DMS114 treated with DMSO at 0.1 percent for 48 hours (cell line): ENCODE measurements at regions not wholly inside any gene's neighbourhood (a gene's known extent, or its start where the extent isn't known, plus 50 kb on each side); places are given as distances from the start of the nearest gene placed in this dataset.
"Not testable (repeated sequence)": the region's sequence is repeated elsewhere in the genome, so short reads cannot be mapped to it uniquely, and the experiment has no call there.

Experiments
- DNase-seq: peaks from one replicate; lab custom pipeline; 2025; ENCODE audit not compliant: unreplicated experiment; lab: John Stamatoyannopoulos, UW

DNA sequence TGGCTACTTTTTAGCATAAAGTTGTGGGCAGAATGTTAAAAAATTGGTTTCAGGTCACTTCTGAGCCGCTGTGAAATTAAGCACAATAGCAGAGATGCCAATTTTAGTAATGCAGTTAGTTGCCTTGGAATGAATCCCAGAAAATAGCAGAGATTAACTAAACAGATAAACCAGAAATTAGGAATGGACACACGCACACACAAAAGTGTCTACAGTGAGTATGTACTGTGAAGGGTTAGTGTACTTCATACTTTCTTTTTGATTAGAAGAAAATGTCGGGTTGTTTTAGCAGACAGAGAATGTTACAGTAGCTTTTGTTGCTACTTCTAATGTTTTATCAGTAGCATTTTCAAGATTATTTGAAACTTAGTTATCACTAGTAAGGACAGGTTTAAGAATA lies 106.7 kb downstream of the LEPR start:
- DNase-seq: no peak

DNA sequence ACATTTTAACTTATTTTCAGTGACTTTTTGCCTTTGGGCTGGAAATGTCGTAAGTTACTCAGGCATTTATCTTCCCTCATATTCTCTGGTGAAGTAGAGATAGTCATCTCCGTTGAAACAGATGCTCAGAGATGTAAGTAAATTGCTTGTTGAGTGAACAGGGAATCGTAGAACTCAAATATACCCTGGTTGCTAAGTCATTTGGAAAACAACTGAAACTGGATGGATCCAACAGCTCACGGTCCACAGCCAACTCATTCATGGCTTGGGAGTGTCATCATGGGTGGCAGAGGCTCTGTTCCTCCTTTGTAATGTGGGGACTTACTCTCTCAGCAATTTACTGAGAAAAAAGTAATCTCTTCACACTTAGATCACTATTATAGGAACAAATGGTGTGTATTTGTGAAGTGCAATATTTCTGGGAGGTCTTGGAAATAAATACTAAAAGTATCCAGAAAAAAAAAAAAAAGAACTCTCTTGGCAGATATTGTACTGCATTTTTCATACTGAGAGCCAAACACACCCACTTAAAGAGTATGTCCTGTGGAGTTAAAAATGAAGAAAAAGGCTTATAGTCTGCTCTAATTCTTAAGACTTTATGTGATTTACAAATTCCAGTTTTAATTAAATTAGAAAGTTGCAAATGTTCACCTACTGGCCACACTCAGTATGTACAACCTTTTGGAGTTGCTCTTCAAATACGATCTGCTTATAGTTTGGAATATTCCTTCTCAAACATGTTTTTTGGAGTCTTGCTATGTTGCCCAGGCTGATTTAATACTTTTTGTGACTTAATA lies 107.4 kb downstream of the LEPR start:
- no peak for DNase-seq

DNA sequence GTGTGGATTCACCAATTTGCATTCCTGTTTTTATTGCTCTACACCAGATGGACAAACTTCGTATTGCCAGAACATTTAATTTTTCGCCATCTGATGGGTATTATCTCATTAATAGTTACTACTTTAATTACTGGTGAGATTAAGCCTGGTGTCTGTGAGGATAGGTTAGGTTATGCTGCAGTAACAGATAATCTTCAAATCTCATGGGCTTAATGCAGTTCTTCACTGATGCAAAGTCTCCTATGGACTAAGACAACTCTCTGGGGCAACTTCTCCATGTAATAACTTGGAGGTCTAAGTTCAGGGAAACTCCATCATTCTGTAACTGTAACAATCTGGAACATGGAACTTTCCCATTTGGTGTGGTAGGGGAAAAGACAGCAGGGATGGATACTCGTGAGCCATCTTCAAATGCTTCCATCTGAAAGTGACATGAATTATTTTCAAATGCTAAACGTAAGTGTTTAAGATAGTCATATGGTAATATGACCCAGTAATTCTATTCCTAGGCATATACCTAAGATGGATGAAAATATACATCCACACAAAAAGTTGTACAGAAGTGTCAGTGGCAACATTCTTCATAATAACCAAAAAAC lies 111.6 kb downstream of the LEPR start:
- DNase-seq: no peak

DNA sequence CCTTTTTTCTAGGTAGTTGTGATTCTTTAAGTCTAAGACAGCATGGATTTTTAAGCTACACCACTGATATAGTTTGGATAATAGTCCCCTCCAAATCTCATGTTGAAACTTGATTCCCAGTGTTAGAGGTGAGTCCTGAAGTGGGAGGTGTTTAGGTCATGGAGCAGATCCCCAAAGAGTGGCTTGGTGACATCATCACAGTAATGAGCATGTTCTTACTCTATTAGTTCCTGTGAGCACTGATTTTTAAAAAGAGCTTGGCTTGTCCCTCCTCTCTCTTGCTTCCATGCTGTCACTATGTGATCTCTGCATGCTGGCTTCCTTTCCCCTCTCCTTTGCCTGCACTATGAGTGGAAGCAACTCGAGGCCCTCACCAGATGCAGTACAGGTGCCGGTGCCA lies 115.5 kb downstream of the LEPR start:
- no peak for DNase-seq

DNA sequence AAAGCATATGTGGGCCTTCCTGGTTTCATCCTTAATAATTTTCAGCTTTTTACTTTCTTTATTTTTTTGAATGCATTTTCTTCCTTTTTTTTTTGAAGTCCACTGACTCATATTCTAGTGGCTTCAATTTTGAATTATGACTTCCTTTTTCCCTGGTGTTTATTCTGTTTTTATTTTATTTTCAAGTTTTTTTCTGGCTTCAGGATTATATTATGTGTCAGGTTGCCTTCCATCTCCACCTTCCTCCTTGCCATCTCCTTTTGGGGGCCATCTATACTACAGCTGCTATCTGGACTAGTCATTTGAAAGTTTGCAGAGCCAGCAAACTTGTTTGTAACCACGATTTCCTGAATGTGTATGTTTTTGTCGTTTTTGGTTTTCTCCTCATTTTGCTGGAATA lies 117.6 kb downstream of the LEPR start:
- no peak for DNase-seq

DNA sequence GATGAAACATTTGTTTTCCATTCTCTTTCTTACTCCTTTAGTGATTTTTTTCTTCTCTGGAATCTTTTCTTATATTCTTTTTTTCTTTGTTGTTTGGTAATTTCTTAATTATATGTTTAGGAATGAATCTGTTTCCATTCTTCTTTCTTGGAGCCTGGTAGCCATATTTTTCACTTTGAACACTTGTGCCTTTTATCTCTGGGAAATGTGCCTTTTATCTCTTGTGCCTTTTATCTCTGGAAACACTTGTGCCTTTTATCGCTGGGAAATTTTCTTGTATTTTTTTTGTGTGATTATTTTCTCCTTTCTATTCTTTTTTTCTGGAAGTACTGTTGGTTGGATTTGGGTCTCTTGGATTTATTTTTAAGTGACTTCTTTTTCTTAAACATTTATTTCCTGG lies 118.2 kb downstream of the LEPR start:
- no peak for DNase-seq

DNA sequence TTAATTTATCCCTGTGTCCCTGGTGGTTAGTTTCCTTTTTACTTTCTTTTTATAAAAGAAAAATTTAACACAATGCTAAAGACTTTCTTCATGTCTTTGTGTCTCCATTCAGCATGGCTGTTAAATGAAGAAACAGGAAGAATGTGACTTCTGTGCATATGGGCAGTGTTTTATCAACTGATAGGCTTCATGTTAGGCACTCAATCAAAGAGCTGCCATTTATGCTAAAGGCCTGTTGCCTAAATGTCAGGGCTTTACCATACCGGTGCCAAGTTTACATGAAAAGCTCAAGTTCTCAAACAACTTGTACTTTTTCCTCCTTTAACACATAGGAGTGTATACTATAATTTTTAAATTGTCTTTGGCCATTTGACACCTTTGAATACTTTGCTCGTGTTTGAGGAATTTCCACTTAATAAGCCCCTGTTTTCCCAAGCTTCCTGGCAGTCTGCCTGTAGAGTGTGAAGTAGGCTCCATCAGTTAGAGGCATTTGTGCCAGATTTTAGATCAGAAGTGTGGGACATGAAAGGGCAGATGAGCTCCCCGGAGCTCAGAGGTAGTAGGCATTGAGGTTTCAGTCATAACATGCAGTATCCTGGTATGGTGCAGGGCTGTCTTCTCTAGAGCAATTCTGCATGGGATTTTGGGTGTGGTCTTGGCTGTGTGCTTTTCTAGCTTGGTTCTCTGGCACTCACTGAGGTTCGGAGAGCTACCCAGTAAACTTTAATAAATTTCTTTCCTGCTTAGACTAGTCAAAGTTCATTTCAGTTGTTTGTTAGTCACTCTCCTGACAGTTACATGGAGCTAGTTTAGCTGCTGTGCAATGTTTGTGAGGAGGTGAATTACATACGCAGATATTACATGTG lies 119.0 kb downstream of the LEPR start:
- DNase-seq: no peak

DNA sequence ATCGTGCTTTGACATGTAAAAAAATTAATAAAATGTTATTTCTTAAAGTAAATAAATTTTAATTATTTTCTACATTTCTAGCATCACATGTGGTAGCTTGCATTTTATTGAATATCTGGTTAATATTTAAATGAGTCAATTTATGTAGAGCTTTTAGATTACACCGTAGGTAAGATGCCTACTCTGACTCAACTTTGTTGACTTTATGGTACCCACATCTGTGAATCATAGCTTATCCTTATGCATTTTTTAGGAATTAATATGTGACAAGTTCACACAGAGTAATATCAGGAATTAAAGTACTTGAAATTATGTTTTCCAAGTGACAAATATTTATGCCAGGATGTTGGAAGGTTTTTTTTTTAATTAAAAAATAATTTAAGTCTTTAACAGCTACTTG lies 120.7 kb downstream of the LEPR start:
- no peak for DNase-seq

DNA sequence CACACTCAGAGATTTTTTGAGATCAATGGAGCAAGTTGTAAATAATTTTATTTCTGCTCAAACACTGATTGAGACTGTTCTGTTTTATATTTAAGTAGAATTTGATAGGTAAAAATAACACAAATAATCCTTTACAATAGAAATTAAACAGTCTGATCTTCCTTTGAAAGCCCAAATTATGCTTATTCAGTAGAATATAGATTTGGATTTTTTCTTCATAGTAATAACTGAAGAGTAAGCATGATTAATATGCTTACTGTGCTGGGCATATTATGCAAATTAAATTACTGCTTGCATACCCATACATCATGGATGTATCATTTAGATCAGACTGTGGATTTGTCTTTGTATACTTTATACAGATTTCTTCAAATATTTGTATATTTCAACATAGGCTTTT lies 121.4 kb downstream of the LEPR start:
- no peak for DNase-seq

DNA sequence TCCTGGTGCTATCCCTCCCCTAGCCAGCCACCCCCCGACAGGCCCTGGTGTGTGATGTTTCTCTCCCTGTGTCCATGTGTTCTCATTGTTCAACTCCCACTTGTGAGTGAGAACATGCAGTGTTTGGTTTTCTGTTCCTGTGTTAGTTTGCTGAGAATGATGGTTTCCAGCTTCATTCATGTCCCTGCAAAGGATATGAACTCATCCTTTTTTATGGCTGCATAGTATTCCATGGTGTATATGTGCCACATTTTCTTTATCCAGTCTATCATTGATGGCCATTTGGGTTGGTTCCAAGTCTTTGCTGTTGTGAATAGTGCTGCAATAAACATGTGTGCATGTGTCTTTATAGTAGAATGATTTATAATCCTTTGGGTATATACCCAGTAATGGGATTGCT lies 122.1 kb downstream of the LEPR start:
- not testable (repeated sequence) for DNase-seq

DNA sequence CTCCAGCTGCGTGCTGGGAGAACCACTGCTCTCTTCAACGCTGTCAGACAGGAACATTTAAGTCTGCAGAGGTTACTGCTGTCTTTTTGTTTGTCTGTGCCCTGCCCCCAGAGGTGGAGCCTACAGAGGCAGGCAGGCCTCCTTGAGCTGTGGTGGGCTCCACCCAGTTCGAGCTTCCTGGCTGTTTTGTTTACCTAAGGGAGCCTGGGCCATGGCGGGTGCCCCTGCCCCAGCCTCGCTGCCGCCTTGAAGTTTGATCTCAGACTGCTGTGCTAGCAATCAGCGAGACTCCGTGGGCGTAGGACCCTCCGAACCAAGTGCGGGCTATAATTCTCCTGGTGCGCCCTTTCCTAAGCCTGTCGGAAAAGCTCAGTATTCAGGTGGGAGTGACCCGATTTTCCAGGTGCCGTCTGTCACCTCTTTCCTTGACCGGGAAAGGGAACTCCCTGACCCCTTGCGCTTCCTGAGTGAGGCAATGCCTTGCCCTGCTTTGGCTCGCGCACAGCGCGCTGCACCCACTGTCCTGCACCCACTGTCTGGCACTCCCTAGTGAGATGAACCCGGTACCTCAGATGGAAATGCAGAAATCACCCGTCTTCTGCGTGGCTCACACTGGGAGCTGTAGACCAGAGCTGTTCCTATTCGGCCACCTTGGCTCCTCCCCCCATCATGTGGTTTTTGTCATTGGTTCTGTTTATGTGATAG lies 130.0 kb downstream of the LEPR start:
- not testable (repeated sequence) for DNase-seq

DNA sequence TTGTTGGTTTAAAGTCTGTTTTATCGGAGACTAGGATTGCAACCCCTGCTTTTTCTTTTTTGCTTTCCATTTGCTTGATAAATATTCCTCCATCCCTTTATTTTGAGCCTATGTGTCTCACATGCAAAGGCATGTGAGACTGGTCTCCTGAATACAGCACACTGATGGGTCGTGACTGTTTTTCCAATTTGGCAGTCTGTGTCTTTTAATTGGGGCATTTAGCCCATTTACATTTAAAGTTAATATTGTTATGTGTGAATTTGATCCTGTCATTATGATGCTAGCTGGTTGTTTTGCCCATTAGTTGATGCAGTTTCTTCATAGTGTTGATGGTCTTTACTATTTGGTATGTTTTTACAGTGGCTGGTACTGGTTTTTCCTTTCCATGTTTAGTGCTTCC lies 132.0 kb downstream of the LEPR start:
- DNase-seq: not testable (repeated sequence)

DNA sequence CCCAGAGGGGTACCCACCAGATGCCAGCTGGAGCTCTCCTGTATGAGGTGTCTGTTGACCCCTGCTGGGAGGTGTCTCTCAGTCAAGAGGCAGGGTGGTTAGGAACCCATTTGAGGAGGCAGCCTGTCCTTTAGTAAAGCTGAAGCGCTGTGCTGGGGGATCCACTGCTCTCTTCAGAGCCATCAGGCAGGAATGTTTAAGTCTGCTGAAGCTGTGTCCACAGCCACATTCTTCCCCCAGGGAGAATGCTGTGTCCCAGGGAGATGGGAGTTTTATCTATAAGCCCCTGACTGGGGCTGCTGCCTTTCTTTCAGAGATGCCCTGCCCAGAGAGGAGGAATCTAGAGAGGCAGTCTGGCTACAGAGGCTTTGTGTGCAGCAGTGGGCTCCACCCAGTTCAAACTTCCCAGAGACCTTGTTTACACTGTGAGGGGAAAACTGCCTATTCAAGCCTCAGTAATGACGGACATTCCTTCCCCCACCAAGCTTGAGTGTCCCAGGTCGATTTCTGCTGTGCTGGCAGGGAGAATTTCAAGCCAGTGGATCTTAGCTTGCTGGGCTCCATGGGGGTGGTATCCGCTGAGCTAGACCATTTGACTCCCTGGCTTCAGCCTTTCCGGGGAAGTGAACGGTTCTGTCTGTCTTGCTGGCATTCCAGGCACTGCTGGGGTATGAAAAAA lies 133.8 kb downstream of the LEPR start:
- DNase-seq: not testable (repeated sequence)

DNA sequence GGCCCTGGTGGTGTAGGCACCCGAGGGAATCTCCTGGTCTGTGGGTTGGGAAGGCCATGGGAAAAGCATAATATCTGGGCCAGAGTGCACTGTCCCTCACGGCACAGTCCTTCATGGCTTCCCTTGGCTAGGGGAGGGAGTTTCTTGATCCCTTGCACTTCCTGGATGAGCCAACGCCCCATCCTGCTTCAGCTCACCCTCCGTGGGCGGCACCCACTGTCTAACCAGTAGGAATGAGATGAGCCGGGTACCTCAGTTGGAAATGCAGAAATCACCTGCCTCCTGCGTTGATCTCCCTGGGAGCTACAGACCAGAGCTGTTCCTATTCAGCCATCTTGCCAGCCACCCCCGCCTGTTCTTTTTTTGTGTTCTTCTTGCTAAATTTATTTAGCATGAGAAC lies 134.4 kb downstream of the LEPR start:
- no peak for DNase-seq

DNA sequence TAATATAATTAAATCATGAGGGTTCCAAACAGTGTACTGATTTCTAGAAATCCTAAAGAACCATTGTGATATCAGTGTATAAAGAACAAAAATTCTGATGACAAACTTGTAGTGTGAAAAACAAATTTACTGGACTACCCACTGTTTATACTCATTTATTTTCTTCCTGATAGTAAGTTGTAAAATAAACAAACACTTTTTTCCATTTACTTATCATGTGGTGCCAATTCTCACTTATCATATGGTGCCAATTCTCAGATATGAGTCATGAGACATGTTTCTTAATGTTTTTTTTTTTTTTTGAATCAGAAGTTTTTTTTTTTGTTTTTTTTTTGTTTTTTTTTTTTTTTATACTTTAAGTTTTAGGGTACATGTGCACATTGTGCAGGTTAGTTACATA lies 137.7 kb downstream of the LEPR start:
- DNase-seq: no peak

DNA sequence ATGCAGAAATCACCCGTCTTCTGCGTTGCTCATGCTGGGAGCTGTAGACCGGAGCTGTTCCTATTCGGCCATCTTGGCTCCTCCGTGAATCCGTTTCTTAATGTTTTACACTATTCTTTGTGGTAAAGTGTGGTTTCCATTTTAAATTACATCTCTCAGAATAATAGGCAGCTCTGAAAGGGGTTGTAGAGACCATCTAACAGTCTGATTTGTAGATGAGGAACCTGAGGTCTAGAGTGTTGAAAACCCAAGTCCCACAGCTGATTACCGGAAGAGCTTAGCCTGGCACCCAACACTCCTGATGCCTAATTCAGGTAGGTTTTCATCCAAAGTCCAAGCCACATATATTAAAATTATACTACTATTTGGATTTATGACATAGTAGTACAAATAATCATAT lies 144.0 kb downstream of the LEPR start:
- peak; percentile 25 for DNase-seq

DNA sequence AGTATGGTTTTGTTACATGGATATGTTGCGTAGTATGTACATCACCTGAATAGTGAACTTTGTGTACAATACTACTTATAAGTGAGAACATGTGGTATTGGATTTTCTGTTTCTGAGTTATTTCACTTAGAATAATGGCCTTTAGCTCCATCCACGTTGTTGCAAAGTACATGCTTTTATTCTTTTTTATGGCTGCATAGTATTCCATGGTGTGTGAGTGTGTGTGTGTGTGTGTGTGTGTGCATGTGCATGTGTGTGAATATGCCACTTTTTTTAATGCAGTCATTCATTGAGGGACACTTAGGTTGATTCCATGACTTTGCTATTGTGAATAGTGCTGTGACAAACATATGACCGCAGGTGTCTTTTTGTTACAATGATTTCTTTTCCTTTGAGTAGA lies 147.8 kb downstream of the LEPR start:
- DNase-seq: no peak

DNA sequence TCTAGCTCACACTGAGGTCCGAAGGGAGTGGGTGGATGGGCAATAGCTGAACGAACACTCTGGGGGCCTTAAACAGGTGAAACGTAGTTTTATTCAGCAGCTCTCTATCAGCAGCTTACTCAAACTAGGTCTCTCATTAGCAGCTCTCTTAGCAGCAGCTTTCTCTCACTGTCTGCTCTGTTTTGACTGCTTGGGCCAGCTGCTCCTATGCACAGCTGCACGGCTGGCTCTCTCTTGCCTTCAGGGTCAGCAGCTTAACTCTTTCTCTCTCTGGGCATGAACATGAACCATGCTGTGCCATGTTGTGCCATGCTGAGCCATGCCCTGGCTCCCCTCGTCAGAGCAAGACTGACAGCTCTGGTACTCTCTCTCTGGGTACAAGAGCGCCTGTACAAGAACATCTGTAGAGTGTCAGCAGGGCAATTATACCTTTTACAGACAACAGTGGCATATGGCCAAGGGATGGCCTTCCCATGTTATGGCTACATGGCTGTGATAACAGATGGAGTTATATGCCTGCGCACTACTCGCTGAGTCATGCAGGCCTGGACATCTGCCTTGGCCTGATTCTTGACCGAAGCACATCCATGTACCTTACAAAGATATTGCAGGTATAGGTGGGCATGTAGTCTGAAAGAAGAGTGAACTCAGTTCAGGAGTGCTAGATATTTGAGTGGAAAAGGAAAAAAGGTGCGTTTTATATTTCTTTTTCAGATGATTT lies 152.4 kb downstream of the LEPR start:
- no peak for DNase-seq

DNA sequence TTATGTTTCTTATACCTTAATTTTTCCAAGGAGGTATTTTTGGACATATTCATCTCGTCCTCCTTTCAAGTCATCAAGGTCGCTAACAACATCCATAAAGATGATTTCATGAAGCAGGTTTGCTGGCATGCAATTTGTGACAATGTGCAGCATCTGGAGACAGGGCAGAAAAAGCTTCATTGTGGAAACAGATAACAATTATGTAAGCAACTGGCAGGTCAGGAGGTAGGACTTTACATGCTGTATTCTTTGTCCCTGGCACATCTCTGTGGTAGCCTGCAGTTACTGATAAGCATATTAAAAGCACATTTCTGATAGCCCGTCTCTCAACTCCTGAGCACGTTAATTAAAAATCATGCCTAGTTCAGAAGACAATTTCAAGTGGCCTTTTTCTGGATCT lies 156.8 kb downstream of the LEPR start:
- DNase-seq: no peak

DNA sequence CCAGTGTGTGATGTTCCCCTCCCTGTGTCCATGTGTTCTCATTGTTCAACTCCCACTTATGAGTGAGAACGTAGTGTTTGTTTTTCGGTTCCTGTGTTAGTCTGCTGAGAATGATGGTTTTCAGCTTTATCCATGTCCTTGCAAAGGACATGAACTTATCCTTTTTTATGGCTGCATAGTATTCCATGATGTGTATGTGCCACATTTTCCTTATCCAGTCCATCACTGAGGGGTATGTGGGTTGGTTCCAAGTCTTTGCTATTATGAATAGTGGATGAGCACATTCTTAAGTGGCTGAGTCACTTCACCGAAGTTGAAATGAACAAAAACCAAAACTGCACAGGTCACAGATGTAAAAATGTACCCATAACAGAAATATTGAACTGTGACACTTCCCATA lies 157.5 kb downstream of the LEPR start:
- not testable (repeated sequence) for DNase-seq
